ENCODE measurements at regions not wholly inside any gene's neighbourhood (a gene's known extent, or its start where the extent isn't known, plus 50 kb on each side); places are given as distances from the start of the nearest gene placed in this dataset.

- Histone ChIP-seq H3K4me3 (no peak overlapping the region), H3K4me1 (no peaks in the 10 kb centered on the region), H3K27ac (no peak overlapping the region), H3K27me3 (no peaks in the 10 kb centered on the region), H3K9me3 (peaks cover 0 to 5% (median 0%) of the 10 kb centered on the region in 12 donors), H3K36me3 (no peaks in the 10 kb centered on the region)
- DNase-seq (no peak), ATAC-seq (no peak)
- no peak for TF ChIP-seq CTCF (IDR thresholded peaks at IDR 0.05)
- TF ChIP-seq POLR2A (IDR thresholded peaks at IDR 0.05), result no peak
- intact Hi-C loops (cut with DNase I), result no loop called here
- WGBS, 4 donors, result 84 to 90% (median 88%) methylated on average over 4 of the region's 4 CpGs
Measured at GRCh38 chr3:96294143-96294542, 520.3 kb upstream of the EPHA6 start.

- H3K36me3 ChIP-seq, result no peaks in the 10 kb centered on the region
- peaks cover 0 to 3% (median 0%) of the 10 kb centered on the region in 12 donors for H3K9me3 ChIP-seq
- no peak overlapping the region for H3K27ac ChIP-seq
- TF ChIP-seq POLR2A (IDR thresholded peaks at IDR 0.05) (no peak), CTCF (IDR thresholded peaks at IDR 0.05) (no peak)
- intact Hi-C loops (cut with DNase I), result no loop called here
- no peaks in the 10 kb centered on the region for H3K4me1 ChIP-seq
- no peaks in the 10 kb centered on the region for H3K27me3 ChIP-seq
- no peak overlapping the region for H3K4me3 ChIP-seq
- 53 to 72% (median 66%) methylated on average over 4 of the region's 4 CpGs for WGBS, 4 donors
- DNase-seq (no peak), ATAC-seq (no peak)
Measured at GRCh38 chr3:96300743-96301142, 513.7 kb upstream of the EPHA6 start.

- DNase-seq, result no peak
- peaks cover 0 to 5% (median 0%) of the 10 kb centered on the region in 12 donors for H3K9me3 ChIP-seq
- intact Hi-C loops (cut with DNase I), result no loop called here
- H3K36me3 ChIP-seq, result no peaks in the 10 kb centered on the region
- H3K27ac ChIP-seq, result no peak overlapping the region
- no peak for ATAC-seq
- TF ChIP-seq POLR2A (IDR thresholded peaks at IDR 0.05) (no peak), CTCF (IDR thresholded peaks at IDR 0.05) (no peak)
- H3K27me3 ChIP-seq, result no peaks in the 10 kb centered on the region
- 0 to 6% (median 4%) methylated on average over 1 of the region's 1 CpG for WGBS, 4 donors
- no peaks in the 10 kb centered on the region for H3K4me1 ChIP-seq
- no peak overlapping the region for H3K4me3 ChIP-seq
Measured at GRCh38 chr3:96319166-96319565, 495.2 kb upstream of the EPHA6 start.

- Histone ChIP-seq H3K27ac (no peak overlapping the region), H3K36me3 (no peaks in the 10 kb centered on the region), H3K27me3 (no peaks in the 10 kb centered on the region), H3K9me3 (peaks cover 0 to 5% (median 0%) of the 10 kb centered on the region in 12 donors), H3K4me3 (no peak overlapping the region), H3K4me1 (no peaks in the 10 kb centered on the region)
- WGBS, 4 donors, result 80 to 90% (median 85%) methylated on average over 1 of the region's 1 CpG
- TF ChIP-seq CTCF (IDR thresholded peaks at IDR 0.05), result no peak
- no peak for TF ChIP-seq POLR2A (IDR thresholded peaks at IDR 0.05)
- intact Hi-C loops (cut with DNase I), result no loop called here
- ATAC-seq (no peak), DNase-seq (no peak)
Measured at GRCh38 chr3:96324087-96324486, 490.3 kb upstream of the EPHA6 start.
